Heart right ventricle (tissue), 16 donors: ENCODE measurements at regions not wholly inside any gene's neighbourhood (a gene's known extent, or its start where the extent isn't known, plus 50 kb on each side); places are given as distances from the start of the nearest gene placed in this dataset.

ENCODE experiments used
- ATAC-seq, 8 donors: fragments of 200-7000 bp; cut with Tn5 transposase; one replicate each; pipeline ENCODE4 v1.9.1; 2020; ENCODE audit warnings: mild to moderate bottlenecking in 8 of 8, moderate library complexity in 8 of 8, moderate number of reproducible peaks in 1 of 8
- DNase-seq, 2 donors: peaks; one replicate each; pipeline ENCODE4 v3.0.0-alpha.2; 2020
- H3K27ac ChIP-seq, 10 donors: fragments of 200-600 bp; sonication (generic) in 2 of 10; one replicate each; pipeline versions ENCODE4 v1.5.0 to v1.8.0; 2020 to 2022; ENCODE audit warnings: mild to moderate bottlenecking in 3 of 10
- H3K27me3 ChIP-seq, 7 donors: fragments of 200-600 bp; one replicate each; pipeline ENCODE4 v1.8.0; 2021 to 2022; ENCODE audit warnings: mild to moderate bottlenecking in 2 of 7
- H3K36me3 ChIP-seq, 9 donors: fragments of 200-600 bp; sonication (generic) in 1 of 9; one replicate each; pipeline versions ENCODE4 v1.5.0 to v1.8.0; 2020 to 2022; ENCODE audit warnings: mild to moderate bottlenecking in 2 of 9
- H3K4me1 ChIP-seq, 9 donors: fragments of 200-600 bp; sonication (generic) in 1 of 9; one replicate each; pipeline versions ENCODE4 v1.5.0 to v1.8.0; 2020 to 2022; ENCODE audit warnings: mild to moderate bottlenecking in 4 of 9
- H3K4me3 ChIP-seq, 10 donors: fragments of 200-600 bp; sonication (generic) in 2 of 10; one replicate each; pipeline versions ENCODE4 v1.5.0 to v1.8.0; 2020 to 2022; ENCODE audit warnings: mild to moderate bottlenecking in 7 of 10, moderate library complexity in 2 of 10
- H3K9me3 ChIP-seq, 11 donors: fragments of 200-600 bp in 10 of 11; sonication (generic) in 2 of 11; one replicate each; pipeline versions ENCODE4 v1.5.0 to v1.8.0; 2013 to 2022; ENCODE audit warnings: mild to moderate bottlenecking in 2 of 11, control low read depth in 1 of 11, moderate library complexity in 1 of 11
- WGBS, 2 donors: extraction: QIAGEN DNeasy Blood & Tissue Kit; methylation state at CpG; one replicate each; pipeline ENCODE4 v1.1.7; 2013; ENCODE audit warnings: inconsistent platforms in 1 of 2; 5-methylcytosine and 5-hydroxymethylcytosine counted together
- intact Hi-C, 10 donors: fragments of 100-400 bp; cut with DNase I; formaldehyde crosslinking; loops; one replicate each; pipeline versions ENCODE4 v1.11.1 to v1.14.2; 2022
- TF ChIP-seq, protein P1 (sequence below), 9 donors: fragments of 200-600 bp; sonication (generic) in 2 of 9; IDR thresholded peaks; one replicate each; pipeline versions ENCODE4 v1.5.0 to v1.8.0; 2021 to 2022; ENCODE audit warnings: antibody characterized with exemption in 9 of 9, mild to moderate bottlenecking in 5 of 9, moderate library complexity in 1 of 9
- donor health status: Arrhythmogenic right ventricular cardiomyopathy.
- donor health status: ischemic (EF 13 %, LVEDD 7.1; RV severe dilation, severe dysfunction).
- donor health status: healthy with polysubstance abuse.
- donor health status: DM: no; HTN: yes; CAD: no.
- donor health status: DM: no; HTN: no; CAD: no.
- donor health status: ischemic (EF 25% LVEDD 6.9; RV normal size, moderate dysfunction).
- donor health status: ischemic (EF 25% LVEDD 5.7; RV mildly dilated, moderate dysfunction).
- donor health status: healthy.
- donor health status: DM: yes; HTN: yes; CAD: no.
- donor health status: Ischemic cardiomyopathy.
- donor health status: ischemic (EF 35%, LVEDD 5.7; RV mildly dilated, moderate dysfunction).
- donor health status: nonischemic (EF 11% LVEDD 7.7; RV severe dilation, severe dysfunction).
- donor health status: DM: yes; HTN: yes; CAD: no.
- donor health status: PGD.
- donor health status: ischemic (EF 29% LVEDD 5.4; RV normal size, mild dysfunction).
- donor health status: nonischemic (EF 23%, LVEDD 6.1; RV moderate dilation, normal function).

GRCh38 chr2:163491850-163492249, 244.0 kb downstream of the FIGN start:
- H3K4me3 ChIP-seq, result no peak overlapping the region
- H3K27ac ChIP-seq, result no peak overlapping the region
- no peaks in the 10 kb centered on the region for H3K27me3 ChIP-seq
- intact Hi-C loops, result loop anchor here in 2 of 10 donors (5.0 to 10.0 kb wide), 2 partner anchors 245 to 253 kb away; partner anchors contain the start of gene FIGN (in 1 of the 2)
- H3K4me1 ChIP-seq, result peaks cover 0 to 15% (median 0%) of the 10 kb centered on the region in 9 donors
- ATAC-seq (no peak), DNase-seq (no peak)
- TF ChIP-seq, protein P1, sequence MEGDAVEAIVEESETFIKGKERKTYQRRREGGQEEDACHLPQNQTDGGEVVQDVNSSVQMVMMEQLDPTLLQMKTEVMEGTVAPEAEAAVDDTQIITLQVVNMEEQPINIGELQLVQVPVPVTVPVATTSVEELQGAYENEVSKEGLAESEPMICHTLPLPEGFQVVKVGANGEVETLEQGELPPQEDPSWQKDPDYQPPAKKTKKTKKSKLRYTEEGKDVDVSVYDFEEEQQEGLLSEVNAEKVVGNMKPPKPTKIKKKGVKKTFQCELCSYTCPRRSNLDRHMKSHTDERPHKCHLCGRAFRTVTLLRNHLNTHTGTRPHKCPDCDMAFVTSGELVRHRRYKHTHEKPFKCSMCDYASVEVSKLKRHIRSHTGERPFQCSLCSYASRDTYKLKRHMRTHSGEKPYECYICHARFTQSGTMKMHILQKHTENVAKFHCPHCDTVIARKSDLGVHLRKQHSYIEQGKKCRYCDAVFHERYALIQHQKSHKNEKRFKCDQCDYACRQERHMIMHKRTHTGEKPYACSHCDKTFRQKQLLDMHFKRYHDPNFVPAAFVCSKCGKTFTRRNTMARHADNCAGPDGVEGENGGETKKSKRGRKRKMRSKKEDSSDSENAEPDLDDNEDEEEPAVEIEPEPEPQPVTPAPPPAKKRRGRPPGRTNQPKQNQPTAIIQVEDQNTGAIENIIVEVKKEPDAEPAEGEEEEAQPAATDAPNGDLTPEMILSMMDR (IDR thresholded peaks at IDR 0.05), result no peak
- peaks cover 0 to 6% (median 0%) of the 10 kb centered on the region in 11 donors for H3K9me3 ChIP-seq
- 75 to 79% methylated on average over 2 of the region's 2 CpGs for WGBS, 2 donors
- H3K36me3 ChIP-seq, result no peaks in the 10 kb centered on the region

DNA sequence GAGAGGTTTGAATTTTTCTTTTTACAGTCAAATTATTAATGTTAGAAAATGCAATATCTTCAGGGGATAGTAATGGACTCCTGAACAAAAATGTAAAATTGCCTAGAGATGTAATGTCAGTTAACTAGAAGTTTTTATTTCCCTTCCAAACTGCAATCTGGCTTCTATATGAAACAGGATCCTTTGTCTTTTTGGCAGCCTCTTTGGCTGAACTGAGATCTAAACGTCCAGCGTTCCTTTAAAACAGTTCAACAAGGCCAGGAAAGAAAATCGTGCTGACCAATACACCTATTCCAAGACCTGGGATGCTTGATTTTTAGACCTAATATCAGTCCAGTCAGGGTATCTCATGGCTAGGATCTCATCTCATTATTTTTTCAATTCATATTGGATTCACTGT, 245.5 kb downstream of the FIGN start:
- TF ChIP-seq, protein P1 (IDR thresholded peaks at IDR 0.05), result no peak
- 27 to 34% methylated on average over 3 of the region's 3 CpGs for WGBS, 2 donors
- no peak for ATAC-seq
- no peaks in the 10 kb centered on the region for H3K36me3 ChIP-seq
- no peak for DNase-seq
- no peak overlapping the region for H3K27ac ChIP-seq
- H3K4me3 ChIP-seq, result no peak overlapping the region
- no peaks in the 10 kb centered on the region for H3K27me3 ChIP-seq
- H3K9me3 ChIP-seq, result no peaks in the 10 kb centered on the region
- H3K4me1 ChIP-seq, result peaks cover 0 to 15% (median 0%) of the 10 kb centered on the region in 9 donors
- intact Hi-C loops, result loop anchor here in 2 of 10 donors (5.0 to 10.0 kb wide), 2 partner anchors 247 to 255 kb away; partner anchors contain the start of gene FIGN (in 1 of the 2)

GRCh38 chr2:163481515-163481914, 254.3 kb downstream of the FIGN start:
- no peaks in the 10 kb centered on the region for H3K27me3 ChIP-seq
- intact Hi-C loops, result no loop called here
- peaks cover 0 to 10% (median 0%) of the 10 kb centered on the region in 11 donors for H3K9me3 ChIP-seq
- ATAC-seq (no peak), DNase-seq (no peak)
- no peak overlapping the region for H3K4me3 ChIP-seq
- TF ChIP-seq, protein P1 (IDR thresholded peaks at IDR 0.05), result no peak
- H3K4me1 ChIP-seq, result no peaks in the 10 kb centered on the region
- no peak overlapping the region for H3K27ac ChIP-seq
- no peaks in the 10 kb centered on the region for H3K36me3 ChIP-seq

DNA sequence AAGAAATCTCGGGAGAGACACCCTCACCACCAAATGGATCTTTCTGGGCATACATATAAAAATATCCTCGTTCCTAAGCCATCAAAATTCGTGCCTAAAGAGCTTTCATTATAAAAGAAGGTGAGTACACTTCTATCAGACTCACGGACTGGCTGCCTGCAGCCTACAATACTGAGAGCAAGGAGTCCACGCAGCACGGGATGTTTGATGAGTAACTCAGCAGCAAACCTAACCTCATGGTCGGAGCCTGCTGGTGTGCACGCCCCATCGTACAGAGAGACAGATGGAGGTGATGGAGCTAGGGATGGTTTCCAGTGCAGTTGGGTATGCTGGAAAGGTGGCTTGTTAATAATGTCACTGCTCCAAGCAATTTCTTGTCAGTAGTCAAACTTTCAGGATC, 256.2 kb downstream of the FIGN start:
- intact Hi-C loops, result loop anchor here in 4 of 10 donors (10.0 kb wide), 3 partner anchors 255 to 585 kb away; partner anchors contain the start of gene FIGN (in 2 of the 4)

More for the DNA sequence above, 256.2 kb downstream of the FIGN start:
- 86 to 89% methylated on average over 9 of the region's 9 CpGs for WGBS, 2 donors
- Histone ChIP-seq H3K36me3 (no peaks in the 10 kb centered on the region), H3K27me3 (no peaks in the 10 kb centered on the region), H3K27ac (no peak overlapping the region), H3K4me1 (no peaks in the 10 kb centered on the region), H3K9me3 (peaks cover 0 to 10% (median 0%) of the 10 kb centered on the region in 11 donors), H3K4me3 (no peak overlapping the region)
- TF ChIP-seq, protein P1 (IDR thresholded peaks at IDR 0.05), result no peak
- DNase-seq, result no peak
- ATAC-seq, result no peak
